OCI-LY1 (cell line): ENCODE measurements at regions not wholly inside any gene's neighbourhood (a gene's known extent, or its start where the extent isn't known, plus 50 kb on each side); places are given as distances from the start of the nearest gene placed in this dataset.

Source experiments
- CTCF ChIP-seq: fragments of 200-600 bp; sonication (generic), shearing (Covaris generic); IDR thresholded peaks from 2 replicates; pipeline ENCODE4 v1.5.1; 2017; ENCODE audit warnings: mild to moderate bottlenecking, antibody characterized with exemption, low read length, moderate library complexity, mixed read lengths
- EZH2 ChIP-seq: fragments of 200-600 bp; sonication (generic), shearing (Covaris generic); IDR thresholded peaks from 2 replicates; pipeline ENCODE4 v1.8.0; 2017; ENCODE audit warnings: borderline replicate concordance, mixed run types, mild to moderate bottlenecking, antibody characterized with exemption, low read length, moderate library complexity, mixed read lengths

- TF ChIP-seq CTCF = no peak
- no peak for TF ChIP-seq EZH2
These were observed 86.5 kb downstream of the SEC61G start for GRCh38 chr7:54672519-54672918.
